HG03469 (cell line): ENCODE measurements at regions not wholly inside any gene's neighbourhood (a gene's known extent, or its start where the extent isn't known, plus 50 kb on each side); places are given as distances from the start of the nearest gene placed in this dataset.

Experiments
- ATAC-seq: cut with Tn5 transposase; IDR thresholded peaks from one replicate; pipeline ENCODE4 v1.9.1; 2021; ENCODE audit warnings: mild to moderate bottlenecking, moderate library complexity, moderate number of reproducible peaks; ENCODE audit not compliant: unreplicated experiment

DNA sequence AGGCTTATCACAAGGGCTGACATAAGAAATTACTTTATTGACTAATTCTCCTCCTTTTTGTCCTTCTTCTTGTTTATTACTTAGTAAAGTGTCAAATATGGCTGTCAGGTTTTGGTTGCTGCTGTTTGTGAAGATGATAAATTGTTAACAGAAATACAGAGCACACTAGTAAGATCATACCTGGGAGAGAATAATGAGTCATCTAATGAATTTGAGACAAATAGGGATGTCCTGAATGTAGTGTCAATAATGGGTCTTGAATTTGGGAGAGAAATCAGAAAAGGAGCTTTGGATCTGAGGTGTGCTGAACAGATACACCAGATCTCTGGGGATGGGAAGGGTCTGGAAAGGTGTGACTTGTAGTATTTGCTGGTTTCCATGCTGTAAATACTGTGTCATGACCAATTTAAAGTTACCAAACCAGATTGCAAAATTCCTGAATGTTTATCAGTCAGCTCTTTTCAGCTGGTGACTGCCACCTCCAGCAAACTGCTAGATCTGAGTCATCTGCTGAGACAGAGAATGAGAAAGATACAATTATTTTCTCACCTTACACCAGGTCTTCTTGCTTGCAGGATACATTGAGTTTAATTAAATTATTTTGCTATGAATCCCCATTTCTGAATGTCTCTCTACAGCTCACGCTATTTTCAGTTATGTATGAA, 76.7 kb upstream of the SATB1 start:
- no peak for ATAC-seq

DNA sequence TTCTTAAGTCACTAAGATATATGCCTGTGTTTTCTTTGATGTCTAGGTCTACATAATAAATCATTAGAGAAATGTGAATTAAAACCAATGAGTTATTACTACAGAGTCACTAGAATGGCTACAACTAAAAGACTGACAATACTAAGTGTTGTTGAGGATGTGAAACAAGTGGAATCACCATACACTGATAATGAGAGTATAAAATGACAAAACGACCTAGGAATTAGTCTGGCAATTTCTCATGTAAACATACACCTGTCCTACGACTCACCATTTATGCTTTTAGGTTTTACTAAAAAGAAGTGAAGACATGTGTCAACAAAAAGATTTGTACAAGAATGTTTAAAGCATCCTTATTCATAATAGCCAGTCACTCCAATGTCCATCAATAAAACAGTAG, 75.2 kb upstream of the SATB1 start:
- ATAC-seq, result no peak

DNA sequence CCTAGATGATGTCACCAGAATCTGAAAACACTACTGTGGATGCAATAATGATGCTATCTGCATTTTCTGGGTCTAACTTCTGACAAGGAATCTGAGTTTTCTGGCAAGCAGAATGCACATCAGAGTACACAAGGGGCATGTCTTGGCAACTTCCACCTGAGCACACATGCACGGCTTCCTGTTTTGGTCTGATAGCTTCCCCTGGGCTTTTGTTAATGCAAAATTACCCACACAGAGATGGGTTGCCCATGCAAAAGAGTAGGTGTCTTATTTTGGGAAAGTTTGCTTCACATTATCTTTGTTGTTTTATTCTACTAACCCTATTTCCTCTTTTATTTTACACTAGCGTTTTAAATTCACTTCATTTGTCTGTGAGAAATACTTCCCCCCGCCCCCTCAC, 74.2 kb upstream of the SATB1 start:
- ATAC-seq, result peak; percentile 83

DNA sequence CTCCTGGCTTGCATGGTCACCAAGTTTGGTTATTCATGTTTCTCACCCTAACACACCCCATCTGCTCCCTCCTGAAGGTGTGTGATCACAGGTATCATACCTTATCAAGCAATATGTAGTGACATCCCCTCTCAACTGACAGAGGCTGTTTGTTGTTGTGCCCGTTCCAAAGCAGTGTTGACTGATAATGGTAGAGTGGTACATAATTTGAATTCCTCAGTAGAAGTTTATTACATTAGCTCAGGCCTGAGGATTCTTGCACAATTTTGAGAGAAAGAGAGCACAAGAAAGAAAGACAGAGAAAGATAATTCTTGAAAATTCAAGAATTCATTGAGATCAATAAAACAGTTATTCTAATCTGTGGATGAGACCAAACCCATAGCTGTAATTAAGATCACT, 69.1 kb upstream of the SATB1 start:
- no peak for ATAC-seq

DNA sequence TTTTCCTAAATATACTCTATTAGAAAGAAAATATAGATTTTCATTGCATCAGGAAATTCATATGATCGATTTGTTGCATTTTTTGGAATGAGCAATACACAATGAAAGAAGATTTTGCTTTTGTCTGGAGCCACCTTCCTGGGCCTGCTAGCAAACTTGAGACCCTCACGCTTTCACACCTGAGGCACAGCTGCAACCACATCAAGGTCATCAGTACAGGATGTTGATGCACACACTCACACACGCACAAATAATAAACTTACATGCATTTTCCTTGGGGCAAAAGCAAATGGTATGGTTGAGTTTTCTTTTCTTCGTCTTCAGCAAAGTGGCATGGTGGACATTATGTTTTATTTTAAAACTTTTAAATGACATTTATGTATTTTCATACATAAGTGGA, 64.8 kb upstream of the SATB1 start:
- ATAC-seq, result no peak

DNA sequence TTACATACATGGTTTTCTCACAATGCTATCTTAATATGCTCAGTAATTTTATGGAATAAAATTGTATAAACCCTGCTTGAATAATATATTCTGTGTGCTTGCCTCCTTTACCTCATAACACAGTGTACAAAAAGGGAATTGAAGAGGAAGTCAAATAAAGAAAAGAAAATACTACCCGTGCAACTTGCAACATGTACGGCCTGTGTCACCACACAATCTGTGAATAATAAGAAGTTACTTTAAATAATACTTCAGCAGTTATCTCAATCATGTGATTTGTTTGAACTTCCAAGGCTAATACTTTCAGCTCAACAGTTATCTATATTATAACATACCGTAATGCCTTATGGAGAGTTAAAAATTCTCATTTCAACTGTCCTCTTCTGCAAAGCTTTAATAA, 58.1 kb upstream of the SATB1 start:
- ATAC-seq, result no peak

DNA sequence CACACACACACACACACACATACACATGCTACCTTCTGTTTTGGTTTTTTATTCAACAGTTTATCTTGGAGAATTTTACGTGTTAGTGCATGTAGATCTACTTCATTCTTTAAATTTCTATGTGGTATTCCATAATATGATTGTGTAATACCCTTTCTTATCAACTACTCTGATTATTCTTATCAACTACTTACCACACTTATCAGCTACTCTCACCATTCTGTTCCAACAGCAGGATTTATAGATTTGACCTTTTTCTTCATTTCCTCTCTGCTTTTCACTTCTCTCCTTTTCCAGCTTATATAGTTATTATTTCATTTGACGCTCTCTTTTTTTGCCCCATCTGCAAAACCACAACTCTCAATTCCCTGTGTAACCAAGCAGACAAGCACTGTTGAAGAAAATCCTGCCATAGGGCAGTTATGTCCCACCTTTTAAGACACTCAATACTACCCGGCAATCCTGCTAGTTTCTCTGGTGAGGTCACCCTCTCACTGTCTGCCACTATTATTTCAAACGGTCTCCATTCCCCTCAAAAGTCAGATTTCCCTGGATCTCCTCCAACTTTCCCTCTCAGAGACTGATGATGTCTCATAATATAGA, 56.9 kb upstream of the SATB1 start:
- no peak for ATAC-seq

DNA sequence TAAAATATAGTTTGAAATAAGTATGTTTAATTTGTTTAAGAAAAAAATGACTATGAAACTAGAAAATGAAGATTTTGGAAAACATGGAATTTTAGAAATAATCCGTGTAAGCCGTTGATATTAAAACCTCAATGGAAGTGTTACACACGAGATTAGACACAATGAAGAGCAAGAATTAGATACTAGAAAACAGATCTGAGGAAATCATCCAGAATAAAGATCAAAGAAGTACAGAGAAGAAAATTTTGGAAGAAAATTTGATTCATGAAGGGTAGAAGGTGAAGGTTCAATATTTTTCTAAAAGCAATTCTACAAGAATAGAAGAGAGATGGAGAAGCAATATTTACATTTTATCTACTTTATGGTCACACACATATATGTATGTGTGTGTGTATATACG, 52.5 kb upstream of the SATB1 start:
- no peak for ATAC-seq
